Psoas muscle (tissue), 7 donors: ENCODE measurements at regions not wholly inside any gene's neighbourhood (a gene's known extent, or its start where the extent isn't known, plus 50 kb on each side); places are given as distances from the start of the nearest gene placed in this dataset.

ENCODE experiments used
- ATAC-seq, 4 donors: fragments of 200-7000 bp; cut with Tn5 transposase; one replicate each; pipeline ENCODE4 v1.9.1; 2020; ENCODE audit warnings: moderate library complexity in 3 of 4, mild to moderate bottlenecking in 2 of 4
- DNase-seq, 2 donors: peaks; one replicate each; pipeline ENCODE4 v3.0.0-alpha.2; 2020
- H3K27ac ChIP-seq: fragments of 200-600 bp; one replicate; pipeline ENCODE4 v1.8.0; 2022
- H3K27me3 ChIP-seq, 3 donors: fragments of 200-600 bp in 1 of 3; one replicate each; pipeline versions ENCODE4 v1.6.1 to v1.8.0; 2013 to 2022; ENCODE audit warnings: low read length in 2 of 3, mild to moderate bottlenecking in 2 of 3, moderate library complexity in 1 of 3; ENCODE audit not compliant: insufficient read depth in 3 of 3
- H3K36me3 ChIP-seq, 2 donors: fragments of 200-600 bp in 1 of 2; one replicate each; pipeline versions ENCODE4 v1.6.1 to v1.8.0; 2013 to 2022; ENCODE audit warnings: low read depth in 1 of 2, mild to moderate bottlenecking in 1 of 2, moderate library complexity in 1 of 2; ENCODE audit not compliant: insufficient read depth in 1 of 2
- H3K4me1 ChIP-seq: fragments of 200-600 bp; one replicate; pipeline ENCODE4 v1.8.0; 2022
- H3K4me3 ChIP-seq: fragments of 200-600 bp; one replicate; pipeline ENCODE4 v1.8.0; 2022; ENCODE audit warnings: mild to moderate bottlenecking
- H3K9me3 ChIP-seq: fragments of 200-600 bp; one replicate; pipeline ENCODE4 v1.8.0; 2022
- WGBS, 3 donors: extraction: QIAGEN DNeasy Blood & Tissue Kit; methylation state at CpG; one replicate each; pipeline versions ENCODE4 v1.1.6 to v1.1.7; 2013; 5-methylcytosine and 5-hydroxymethylcytosine counted together
- intact Hi-C, 2 donors: fragments of 100-400 bp; cut with DNase I; formaldehyde crosslinking; loops; one replicate each; pipeline versions ENCODE4 v1.11.0 to v1.14.2; 2022
- TF ChIP-seq, protein P1 (sequence below): fragments of 200-600 bp; IDR thresholded peaks from one replicate; pipeline ENCODE4 v1.8.0; 2022; ENCODE audit warnings: antibody characterized with exemption
- donor health status: healthy with polysubstance abuse.
- donor health status: DM: no; HTN: no; CAD: no; lungs with moderate emphysema.
- donor health status: Bipolar disorder and iron deficiency.
- donor health status: healthy.
- donor health status: DM: yes; HTN: yes; CAD: no.
- donor health status: DM: no; HTN: no; CAD: no.
- donor health status: DM: yes; HTN: yes; CAD: no.

DNA sequence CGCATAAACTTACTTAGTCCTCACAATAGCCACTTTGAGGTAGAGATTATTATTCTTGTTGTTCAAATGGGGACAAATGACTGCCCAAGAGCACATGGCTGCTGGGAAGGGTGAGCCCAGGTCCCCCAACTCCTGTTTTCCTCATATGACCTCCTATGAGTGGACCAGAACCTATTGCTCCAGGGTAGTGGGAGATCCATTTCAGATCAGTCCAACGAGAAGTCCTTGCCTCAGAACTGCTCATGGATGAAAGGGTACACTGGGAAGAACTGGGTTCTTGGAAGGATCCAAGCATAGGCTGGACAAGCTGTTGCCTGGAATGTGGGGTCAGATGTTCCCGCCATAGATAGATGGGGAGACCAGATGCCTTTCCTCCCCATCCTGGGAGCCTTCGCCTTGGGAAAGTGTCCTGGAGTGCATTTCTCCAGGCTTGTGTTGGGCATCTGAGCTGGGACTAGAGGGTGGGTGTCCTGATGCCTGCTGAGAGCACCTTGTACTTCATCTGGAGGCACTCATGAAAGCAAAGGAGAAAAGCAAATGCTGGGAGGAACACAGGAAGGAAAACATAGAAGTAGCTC, 146.3 kb upstream of the B3GAT1 start:
- H3K4me3 ChIP-seq, result no peak overlapping the region
- intact Hi-C loops, result loop anchor here in 1 of 2 donors (5.0 kb wide), 1 partner anchor 51 kb away; no protein-coding TSS in a partner anchor
- DNase-seq (no peak), ATAC-seq (no peak)
- no peak overlapping the region for H3K27ac ChIP-seq
- no peaks in the 10 kb centered on the region for H3K27me3 ChIP-seq
- TF ChIP-seq, protein P1, sequence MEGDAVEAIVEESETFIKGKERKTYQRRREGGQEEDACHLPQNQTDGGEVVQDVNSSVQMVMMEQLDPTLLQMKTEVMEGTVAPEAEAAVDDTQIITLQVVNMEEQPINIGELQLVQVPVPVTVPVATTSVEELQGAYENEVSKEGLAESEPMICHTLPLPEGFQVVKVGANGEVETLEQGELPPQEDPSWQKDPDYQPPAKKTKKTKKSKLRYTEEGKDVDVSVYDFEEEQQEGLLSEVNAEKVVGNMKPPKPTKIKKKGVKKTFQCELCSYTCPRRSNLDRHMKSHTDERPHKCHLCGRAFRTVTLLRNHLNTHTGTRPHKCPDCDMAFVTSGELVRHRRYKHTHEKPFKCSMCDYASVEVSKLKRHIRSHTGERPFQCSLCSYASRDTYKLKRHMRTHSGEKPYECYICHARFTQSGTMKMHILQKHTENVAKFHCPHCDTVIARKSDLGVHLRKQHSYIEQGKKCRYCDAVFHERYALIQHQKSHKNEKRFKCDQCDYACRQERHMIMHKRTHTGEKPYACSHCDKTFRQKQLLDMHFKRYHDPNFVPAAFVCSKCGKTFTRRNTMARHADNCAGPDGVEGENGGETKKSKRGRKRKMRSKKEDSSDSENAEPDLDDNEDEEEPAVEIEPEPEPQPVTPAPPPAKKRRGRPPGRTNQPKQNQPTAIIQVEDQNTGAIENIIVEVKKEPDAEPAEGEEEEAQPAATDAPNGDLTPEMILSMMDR, result no peak
- WGBS, 3 donors, result 84 to 88% (median 86%) methylated on average over 4 of the region's 4 CpGs
- no peaks in the 10 kb centered on the region for H3K4me1 ChIP-seq
- no peaks in the 10 kb centered on the region for H3K9me3 ChIP-seq
- no peaks in the 10 kb centered on the region for H3K36me3 ChIP-seq

DNA sequence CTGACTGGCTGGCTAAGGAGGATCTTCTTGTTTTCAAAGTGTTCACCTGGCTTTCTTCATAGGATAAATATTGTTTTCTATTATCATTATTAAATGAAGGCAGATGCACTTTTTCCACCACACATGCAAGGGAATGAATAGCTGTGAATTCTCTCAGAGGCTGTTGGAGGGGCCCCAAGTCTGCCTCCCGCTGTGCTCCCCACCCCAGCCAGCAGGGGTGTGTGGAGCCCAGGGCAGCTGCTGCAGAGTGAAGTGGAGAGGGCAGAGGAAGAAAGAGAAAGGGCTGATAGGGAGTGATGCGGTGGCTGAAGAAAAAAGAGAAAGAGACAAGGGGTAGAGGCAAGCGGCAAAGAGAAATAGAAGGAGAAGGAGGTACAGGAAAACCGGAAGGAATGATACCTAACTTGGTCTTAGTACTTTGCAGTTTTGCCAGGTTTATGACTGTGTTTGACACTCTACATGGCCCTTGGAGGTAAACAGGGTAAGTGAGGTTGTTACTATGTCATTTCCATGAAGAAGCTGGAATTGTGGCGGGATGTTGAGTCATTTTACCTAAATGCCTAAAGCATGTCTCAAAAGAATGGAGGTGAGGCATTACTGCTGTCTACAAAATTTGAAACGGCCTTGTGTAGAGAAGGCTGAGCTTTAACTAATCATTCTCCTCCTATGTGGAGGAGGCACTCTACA, 145.7 kb upstream of the B3GAT1 start:
- Histone ChIP-seq H3K27me3 (no peaks in the 10 kb centered on the region), H3K27ac (no peak overlapping the region), H3K9me3 (no peaks in the 10 kb centered on the region), H3K36me3 (no peaks in the 10 kb centered on the region), H3K4me1 (no peaks in the 10 kb centered on the region), H3K4me3 (no peak overlapping the region)
- DNase-seq (no peak), ATAC-seq (no peak)
- 78 to 86% (median 83%) methylated on average over 6 of the region's 6 CpGs for WGBS, 3 donors
- intact Hi-C loops, result loop anchor here in 1 of 2 donors (5.0 kb wide), 1 partner anchor 50 kb away; no protein-coding TSS in a partner anchor
- TF ChIP-seq, protein P1, result no peak

- ATAC-seq (no peak), DNase-seq (no peak)
- H3K36me3 ChIP-seq, result no peaks in the 10 kb centered on the region
- H3K4me1 ChIP-seq, result no peaks in the 10 kb centered on the region
- intact Hi-C loops, result loop anchor here in 1 of 2 donors (5.0 kb wide), 1 partner anchor 49 kb away; no protein-coding TSS in a partner anchor
- H3K27ac ChIP-seq, result no peak overlapping the region
- H3K9me3 ChIP-seq, result no peaks in the 10 kb centered on the region
- no peaks in the 10 kb centered on the region for H3K27me3 ChIP-seq
- 84 to 94% (median 91%) methylated on average over 4 of the region's 4 CpGs for WGBS, 3 donors
- TF ChIP-seq, protein P1, result no peak
- no peak overlapping the region for H3K4me3 ChIP-seq
These were observed 144.1 kb upstream of the B3GAT1 start for GRCh38 chr11:134556186-134556585.

DNA sequence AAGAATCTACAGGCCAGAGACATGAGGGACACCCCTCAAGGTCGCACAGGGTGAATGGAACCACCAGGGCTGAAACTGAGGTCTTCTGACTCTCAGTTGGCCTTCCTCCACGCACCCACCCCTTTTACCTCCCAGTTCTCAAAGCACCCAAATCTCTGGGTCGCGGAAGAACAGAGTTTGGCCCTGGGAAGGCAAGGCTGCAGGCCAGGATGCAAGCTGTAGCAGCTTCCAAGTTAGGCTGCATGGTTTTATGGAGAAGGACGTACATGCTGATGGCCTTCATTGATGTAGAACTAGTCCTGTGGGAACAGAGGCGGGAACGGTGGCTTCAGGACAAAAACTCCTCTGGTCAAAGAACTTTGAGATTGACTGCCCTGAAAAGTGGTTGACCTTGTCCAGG, 143.5 kb upstream of the B3GAT1 start:
- WGBS, 3 donors, result 86 to 92% (median 91%) methylated on average over 7 of the region's 7 CpGs
- Histone ChIP-seq H3K4me1 (no peaks in the 10 kb centered on the region), H3K36me3 (no peaks in the 10 kb centered on the region), H3K4me3 (no peak overlapping the region), H3K9me3 (no peaks in the 10 kb centered on the region), H3K27me3 (no peaks in the 10 kb centered on the region), H3K27ac (no peak overlapping the region)
- ATAC-seq (no peak), DNase-seq (no peak)
- intact Hi-C loops, result loop anchor here in 1 of 2 donors (5.0 kb wide), 1 partner anchor 48 kb away; no protein-coding TSS in a partner anchor
- TF ChIP-seq, protein P1, result no peak
